IMR-90 (cell line): ENCODE measurements at regions not wholly inside any gene's neighbourhood (a gene's known extent, or its start where the extent isn't known, plus 50 kb on each side); places are given as distances from the start of the nearest gene placed in this dataset.
"Not testable (repeated sequence)": the region's sequence is repeated elsewhere in the genome, so short reads cannot be mapped to it uniquely, and the experiment has no call there.

ENCODE experiments used
- ATAC-seq: fragments of 200-7000 bp; cut with Tn5 transposase; 2 replicates; pipeline ENCODE4 v1.9.1; 2020; ENCODE audit warnings: low read depth, mild to moderate bottlenecking, moderate library complexity
- BruUV-seq: library from RNA; stranded (reverse); fragments of 400-500 nt; replicated peaks from 2 replicates; lab custom pipeline; 2021; lab: Mats Ljungman, UMichigan
- CTCF ChIA-PET: fragments of 300-600 bp; formaldehyde crosslinking; extraction: SDS; loops from one replicate; lab custom pipeline; 2021; ENCODE audit warnings: antibody characterized with exemption; lab: Yijun Ruan, JAX
- POLR2A ChIA-PET: fragments of 300-600 bp; sonication (Branson Sonifier 250); formaldehyde crosslinking; loops from one replicate; lab custom pipeline; 2022; ENCODE audit warnings: antibody characterized with exemption; ENCODE audit not compliant: unreplicated experiment; lab: Charles Lee
- DNase-seq: peaks from one replicate; pipeline ENCODE4 v3.0.0; 2013
- H2AFZ ChIP-seq: replicated peaks from 2 replicates; pipeline ENCODE3; 2013; ENCODE audit warnings: low read length, mild to moderate bottlenecking; ENCODE audit not compliant: poor library complexity
- H2AK5ac ChIP-seq: 2 replicates; pipeline ENCODE4 v1.6.1; 2013; ENCODE audit warnings: low read depth, low read length, inconsistent platforms
- H2AK9ac ChIP-seq: replicated peaks from 2 replicates; pipeline ENCODE3; 2013; ENCODE audit warnings: mild to moderate bottlenecking, low read depth, low read length, moderate library complexity; ENCODE audit not compliant: poor library complexity
- H2BK120ac ChIP-seq: 2 replicates; pipeline ENCODE4 v1.6.1; 2013; ENCODE audit warnings: low read depth, low read length, inconsistent platforms
- H2BK15ac ChIP-seq: 3 replicates; pipeline ENCODE4 v1.6.1; 2013; ENCODE audit warnings: low read depth, low read length, inconsistent platforms
- H2BK20ac ChIP-seq: 2 replicates; pipeline ENCODE4 v1.6.1; 2013; ENCODE audit warnings: low read depth, mild to moderate bottlenecking, inconsistent platforms, low read length, moderate library complexity
- H2BK5ac ChIP-seq: 2 replicates; pipeline ENCODE4 v1.6.1; 2013; ENCODE audit warnings: mild to moderate bottlenecking, low read depth, low read length, inconsistent platforms; ENCODE audit not compliant: poor library complexity, severe bottlenecking
- H3K14ac ChIP-seq: replicated peaks from 2 replicates; pipeline ENCODE4 v1.6.1; 2013; ENCODE audit warnings: low read depth, low read length, inconsistent platforms
- H3K18ac ChIP-seq: 2 replicates; pipeline ENCODE4 v1.6.1; 2013; ENCODE audit warnings: low read depth, low read length, control low read depth
- H3K23ac ChIP-seq: 2 replicates; pipeline ENCODE4 v1.6.1; 2013; ENCODE audit warnings: low read depth, low read length, inconsistent platforms
- H3K27ac ChIP-seq: 2 replicates; pipeline ENCODE4 v1.5.1; 2013; ENCODE audit warnings: mild to moderate bottlenecking, control low read depth, low read length; ENCODE audit not compliant: insufficient read depth
- H3K27me3 ChIP-seq: 2 replicates; pipeline ENCODE4 v1.6.1; 2013; ENCODE audit warnings: low read length; ENCODE audit not compliant: control insufficient read depth, insufficient read depth
- H3K36me3 ChIP-seq: 2 replicates; pipeline ENCODE4 v1.6.1; 2013; ENCODE audit warnings: low read length, mixed read lengths; ENCODE audit not compliant: control insufficient read depth, insufficient read depth
- H3K4ac ChIP-seq: 2 replicates; pipeline ENCODE4 v1.6.1; 2013; ENCODE audit warnings: low read depth, low read length, inconsistent platforms
- H3K4me1 ChIP-seq: 2 replicates; pipeline ENCODE4 v1.6.1; 2013; ENCODE audit warnings: low read length, mixed read lengths; ENCODE audit not compliant: control insufficient read depth, insufficient read depth
- H3K4me2 ChIP-seq: 2 replicates; pipeline ENCODE4 v1.6.1; 2013; ENCODE audit warnings: low read depth, mild to moderate bottlenecking, control low read depth, low read length, moderate library complexity
- H3K4me3 ChIP-seq: 2 replicates; pipeline ENCODE4 v1.5.1; 2013; ENCODE audit warnings: low read depth, mild to moderate bottlenecking, control low read depth, low read length, moderate library complexity; ENCODE audit not compliant: insufficient read depth
- H3K56ac ChIP-seq: 2 replicates; pipeline ENCODE4 v1.6.1; 2013; ENCODE audit warnings: low read length, inconsistent platforms; ENCODE audit not compliant: insufficient read depth; ENCODE audit errors: extremely low read depth
- H3K79me1 ChIP-seq, 2 experiments: 2 replicates each; pipeline ENCODE4 v1.6.1; 2013; ENCODE audit warnings: low read length in 2 of 2, inconsistent platforms in 1 of 2, low read depth in 1 of 2
- H3K9ac ChIP-seq: 2 replicates; pipeline ENCODE4 v1.6.1; 2013; ENCODE audit warnings: low read depth, low read length, control low read depth
- H3K9me1 ChIP-seq: 2 replicates; pipeline ENCODE4 v1.6.1; 2013; ENCODE audit warnings: low read length, inconsistent platforms; ENCODE audit not compliant: insufficient read depth
- H3K9me3 ChIP-seq: 2 replicates; pipeline ENCODE4 v1.6.1; 2013; ENCODE audit warnings: low read length; ENCODE audit not compliant: control insufficient read depth, insufficient read depth
- H4K20me1 ChIP-seq: 2 replicates; pipeline ENCODE4 v1.6.1; 2013; ENCODE audit warnings: low read length, inconsistent platforms; ENCODE audit not compliant: insufficient read depth
- H4K5ac ChIP-seq: 2 replicates; pipeline ENCODE4 v1.6.1; 2013; ENCODE audit warnings: mild to moderate bottlenecking, low read depth, low read length, control low read depth
- H4K8ac ChIP-seq, 2 experiments: 2 replicates each; pipeline ENCODE4 v1.6.1; 2013; ENCODE audit warnings: low read depth in 2 of 2, low read length in 2 of 2, control low read depth in 1 of 2, inconsistent platforms in 1 of 2
- H4K91ac ChIP-seq: 2 replicates; pipeline ENCODE4 v1.6.1; 2013; ENCODE audit warnings: low read depth, low read length, inconsistent platforms; ENCODE audit not compliant: insufficient read depth
- CTCF ChIP-seq: conservative IDR thresholded peaks from 2 replicates; pipeline ENCODE4 v1.5.1; 2012; ENCODE audit warnings: mild to moderate bottlenecking, low read depth, low read length, improper control_type of control experiment
- WGBS, 2 experiments: methylation state at CpG; one replicate each; pipeline versions ENCODE4 v1.1.5 to v1.1.7; 2013; ENCODE audit warnings: missing lambda C conversion rate in 2 of 2; ENCODE audit not compliant: insufficient read length in 1 of 2; ENCODE audit errors: extremely low coverage in 2 of 2; 5-methylcytosine and 5-hydroxymethylcytosine counted together
- dilution Hi-C: fragments of 300-500 bp; cut with HindIII; formaldehyde crosslinking; loops from one replicate; pipeline ENCODE4 v1.14.3; 2018; ENCODE audit warnings: low sequenced_read_pairs; ENCODE audit not compliant: unreplicated experiment
- in situ Hi-C: fragments of 300-500 bp; cut with MboI; formaldehyde crosslinking; loops from 3 replicates; pipeline ENCODE4 v1.14.3; 2019; ENCODE audit warnings: low sequenced_read_pairs, inconsistent platforms, mixed read lengths
- intact Hi-C: fragments of 100-400 bp; cut with micrococcal nuclease; formaldehyde crosslinking; loops from 2 replicates; pipeline ENCODE4 v1.10.0; 2022

- Histone ChIP-seq H4K5ac (no peak overlapping the region), H3K14ac (no peak overlapping the region), H3K18ac (no peak overlapping the region), H3K4me1 (no peaks in the 10 kb centered on the region), H2AFZ (no peak overlapping the region), H2BK120ac (no peak overlapping the region), H3K4me3 (no peak overlapping the region), H4K20me1 (no peaks in the 10 kb centered on the region), H2BK15ac (no peak overlapping the region), H3K27ac (no peak overlapping the region), H3K9me3 (peaks cover 2% of the 10 kb centered on the region; the same call in 1 of the 2 replicates), H3K9ac (no peak overlapping the region), H2AK9ac (no peak overlapping the region), H4K91ac (no peak overlapping the region), H3K4me2 (no peak overlapping the region), H3K27me3 (peaks cover 10% of the 10 kb centered on the region), H3K4ac (no peak overlapping the region), H3K36me3 (no peaks in the 10 kb centered on the region), H4K8ac (no peak overlapping the region), H2BK20ac (no peak overlapping the region), H3K9me1 (no peaks in the 10 kb centered on the region), H2AK5ac (no peak overlapping the region), H3K79me1 (no peaks in the 10 kb centered on the region), H2BK5ac (no peak overlapping the region), H3K56ac (no peak overlapping the region), H3K23ac (no peak overlapping the region)
- intact Hi-C loops (no loop called here), dilution Hi-C loops (no loop called here), in situ Hi-C loops (no loop called here)
- WGBS, 2 experiments, result no CpG with 5 or more reads among the region's 4 CpGs
- DNase-seq, result no peak
- ChIA-PET POLR2A (no interaction called here), CTCF (interaction anchor here (0.5 kb wide), 1 partner anchor 1639 kb away, joined by 4 read pairs; no protein-coding TSS in a partner anchor)
- no peak for ATAC-seq
- no TSS peak for BruUV-seq
- no peak for TF ChIP-seq CTCF
Observed at GRCh38 chr4:15173251-15173650, 171.0 kb downstream of the CPEB2 start.

- H3K4me2 ChIP-seq, H3K9me3 ChIP-seq, in situ Hi-C loops, H3K56ac ChIP-seq, H3K36me3 ChIP-seq, H3K18ac ChIP-seq, H2AK9ac ChIP-seq, H2BK5ac ChIP-seq, dilution Hi-C loops, H2BK20ac ChIP-seq, H2AFZ ChIP-seq, H3K14ac ChIP-seq, H3K79me1 ChIP-seq, H3K27me3 ChIP-seq, BruUV-seq, H3K9ac ChIP-seq, H3K4me1 ChIP-seq, H4K5ac ChIP-seq, H3K9me1 ChIP-seq, H3K23ac ChIP-seq, intact Hi-C loops, H3K4ac ChIP-seq, POLR2A ChIA-PET, H2BK15ac ChIP-seq, ATAC-seq, H2AK5ac ChIP-seq, H2BK120ac ChIP-seq, H4K20me1 ChIP-seq, H4K91ac ChIP-seq, H3K4me3 ChIP-seq, H3K27ac ChIP-seq, H4K8ac ChIP-seq, DNase-seq, CTCF ChIA-PET: not testable (repeated sequence)
- WGBS, 2 experiments, result no CpG with 5 or more reads among the region's 16 CpGs
Observed at GRCh38 chr4:15174168-15174567, 171.9 kb downstream of the CPEB2 start.
